SK-N-SH (cell line): ENCODE measurements at regions not wholly inside any gene's neighbourhood (a gene's known extent, or its start where the extent isn't known, plus 50 kb on each side); places are given as distances from the start of the nearest gene placed in this dataset.

ENCODE experiments used
- EZH2phosphoT487 ChIP-seq: fragments of 200-600 bp; sonication (generic); IDR thresholded peaks from 2 replicates; pipeline ENCODE4 v1.6.1; 2017; ENCODE audit warnings: low read depth, mixed run types, mild to moderate bottlenecking, antibody characterized with exemption, moderate library complexity, borderline replicate concordance
- GABPA ChIP-seq: IDR thresholded peaks from 2 replicates; pipeline ENCODE4 v1.4.0; 2012; ENCODE audit warnings: low read depth, mild to moderate bottlenecking
- GATA2 ChIP-seq: sonication (generic); formaldehyde crosslinking; IDR thresholded peaks from 2 replicates; pipeline ENCODE4 v1.5.0; 2020; ENCODE audit warnings: mild to moderate bottlenecking, missing genetic modification reagents
- POLR2AphosphoS5 ChIP-seq: IDR thresholded peaks from 2 replicates; pipeline ENCODE4 v1.6.1; 2012; ENCODE audit warnings: low read depth, low read length
- YY1 ChIP-seq: IDR thresholded peaks from 2 replicates; pipeline ENCODE4 v1.4.0; 2012; ENCODE audit warnings: low read depth, mild to moderate bottlenecking
- TF ChIP-seq, protein P1 (sequence below): IDR thresholded peaks from 2 replicates; pipeline ENCODE4 v1.6.1; 2012; ENCODE audit warnings: mild to moderate bottlenecking, low read depth, low read length, moderate library complexity
- TF ChIP-seq, protein P2 (sequence below): fragments of 200-600 bp; sonication (generic); IDR thresholded peaks from 2 replicates; pipeline ENCODE4 v1.6.1; 2017; ENCODE audit warnings: antibody characterized with exemption, mild to moderate bottlenecking, moderate library complexity
- TF ChIP-seq, protein P3 (sequence below): fragments of 150-350 bp; IDR thresholded peaks from 2 replicates; pipeline ENCODE4 v1.6.1; 2017; ENCODE audit warnings: antibody characterized with exemption, low read length, low read depth, borderline replicate concordance
- TF ChIP-seq, protein P4 (sequence below): IDR thresholded peaks from 2 replicates; pipeline ENCODE4 v1.4.0; 2012; ENCODE audit warnings: low read depth
- TF ChIP-seq, protein P5 (sequence below): IDR thresholded peaks from 2 replicates; pipeline ENCODE4; 2012
- TF ChIP-seq, protein P6 (sequence below): fragments of 150-350 bp; IDR thresholded peaks from 2 replicates; pipeline ENCODE4 v1.6.1; 2016; ENCODE audit warnings: mild to moderate bottlenecking, low read depth, low read length

DNA sequence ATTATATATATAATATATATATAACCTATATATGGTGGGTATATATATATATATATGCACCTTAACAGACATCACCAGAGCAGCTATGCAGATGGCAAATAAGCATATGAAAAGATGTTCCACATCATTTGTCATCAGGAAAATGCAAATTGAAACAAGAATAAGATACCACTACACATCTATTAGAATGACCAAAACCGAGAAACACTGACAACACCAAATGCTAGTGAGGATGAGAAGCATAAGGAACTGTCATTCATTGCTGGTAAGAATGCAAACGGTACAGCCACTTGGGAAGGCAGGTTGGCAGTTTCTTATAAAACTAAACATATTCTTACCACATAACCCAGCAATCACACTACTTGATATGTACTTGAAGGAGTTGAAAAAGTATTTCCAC, 219.8 kb upstream of the PRMT6 start:
- TF ChIP-seq, protein P1, sequence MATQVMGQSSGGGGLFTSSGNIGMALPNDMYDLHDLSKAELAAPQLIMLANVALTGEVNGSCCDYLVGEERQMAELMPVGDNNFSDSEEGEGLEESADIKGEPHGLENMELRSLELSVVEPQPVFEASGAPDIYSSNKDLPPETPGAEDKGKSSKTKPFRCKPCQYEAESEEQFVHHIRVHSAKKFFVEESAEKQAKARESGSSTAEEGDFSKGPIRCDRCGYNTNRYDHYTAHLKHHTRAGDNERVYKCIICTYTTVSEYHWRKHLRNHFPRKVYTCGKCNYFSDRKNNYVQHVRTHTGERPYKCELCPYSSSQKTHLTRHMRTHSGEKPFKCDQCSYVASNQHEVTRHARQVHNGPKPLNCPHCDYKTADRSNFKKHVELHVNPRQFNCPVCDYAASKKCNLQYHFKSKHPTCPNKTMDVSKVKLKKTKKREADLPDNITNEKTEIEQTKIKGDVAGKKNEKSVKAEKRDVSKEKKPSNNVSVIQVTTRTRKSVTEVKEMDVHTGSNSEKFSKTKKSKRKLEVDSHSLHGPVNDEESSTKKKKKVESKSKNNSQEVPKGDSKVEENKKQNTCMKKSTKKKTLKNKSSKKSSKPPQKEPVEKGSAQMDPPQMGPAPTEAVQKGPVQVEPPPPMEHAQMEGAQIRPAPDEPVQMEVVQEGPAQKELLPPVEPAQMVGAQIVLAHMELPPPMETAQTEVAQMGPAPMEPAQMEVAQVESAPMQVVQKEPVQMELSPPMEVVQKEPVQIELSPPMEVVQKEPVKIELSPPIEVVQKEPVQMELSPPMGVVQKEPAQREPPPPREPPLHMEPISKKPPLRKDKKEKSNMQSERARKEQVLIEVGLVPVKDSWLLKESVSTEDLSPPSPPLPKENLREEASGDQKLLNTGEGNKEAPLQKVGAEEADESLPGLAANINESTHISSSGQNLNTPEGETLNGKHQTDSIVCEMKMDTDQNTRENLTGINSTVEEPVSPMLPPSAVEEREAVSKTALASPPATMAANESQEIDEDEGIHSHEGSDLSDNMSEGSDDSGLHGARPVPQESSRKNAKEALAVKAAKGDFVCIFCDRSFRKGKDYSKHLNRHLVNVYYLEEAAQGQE, result no peak
- TF ChIP-seq, protein P2, sequence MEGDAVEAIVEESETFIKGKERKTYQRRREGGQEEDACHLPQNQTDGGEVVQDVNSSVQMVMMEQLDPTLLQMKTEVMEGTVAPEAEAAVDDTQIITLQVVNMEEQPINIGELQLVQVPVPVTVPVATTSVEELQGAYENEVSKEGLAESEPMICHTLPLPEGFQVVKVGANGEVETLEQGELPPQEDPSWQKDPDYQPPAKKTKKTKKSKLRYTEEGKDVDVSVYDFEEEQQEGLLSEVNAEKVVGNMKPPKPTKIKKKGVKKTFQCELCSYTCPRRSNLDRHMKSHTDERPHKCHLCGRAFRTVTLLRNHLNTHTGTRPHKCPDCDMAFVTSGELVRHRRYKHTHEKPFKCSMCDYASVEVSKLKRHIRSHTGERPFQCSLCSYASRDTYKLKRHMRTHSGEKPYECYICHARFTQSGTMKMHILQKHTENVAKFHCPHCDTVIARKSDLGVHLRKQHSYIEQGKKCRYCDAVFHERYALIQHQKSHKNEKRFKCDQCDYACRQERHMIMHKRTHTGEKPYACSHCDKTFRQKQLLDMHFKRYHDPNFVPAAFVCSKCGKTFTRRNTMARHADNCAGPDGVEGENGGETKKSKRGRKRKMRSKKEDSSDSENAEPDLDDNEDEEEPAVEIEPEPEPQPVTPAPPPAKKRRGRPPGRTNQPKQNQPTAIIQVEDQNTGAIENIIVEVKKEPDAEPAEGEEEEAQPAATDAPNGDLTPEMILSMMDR, result no peak
- TF ChIP-seq, protein P3, sequence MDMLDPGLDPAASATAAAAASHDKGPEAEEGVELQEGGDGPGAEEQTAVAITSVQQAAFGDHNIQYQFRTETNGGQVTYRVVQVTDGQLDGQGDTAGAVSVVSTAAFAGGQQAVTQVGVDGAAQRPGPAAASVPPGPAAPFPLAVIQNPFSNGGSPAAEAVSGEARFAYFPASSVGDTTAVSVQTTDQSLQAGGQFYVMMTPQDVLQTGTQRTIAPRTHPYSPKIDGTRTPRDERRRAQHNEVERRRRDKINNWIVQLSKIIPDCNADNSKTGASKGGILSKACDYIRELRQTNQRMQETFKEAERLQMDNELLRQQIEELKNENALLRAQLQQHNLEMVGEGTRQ, result no peak
- no peak for TF ChIP-seq POLR2AphosphoS5
- TF ChIP-seq, protein P4, sequence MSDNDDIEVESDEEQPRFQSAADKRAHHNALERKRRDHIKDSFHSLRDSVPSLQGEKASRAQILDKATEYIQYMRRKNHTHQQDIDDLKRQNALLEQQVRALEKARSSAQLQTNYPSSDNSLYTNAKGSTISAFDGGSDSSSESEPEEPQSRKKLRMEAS, result no peak
- TF ChIP-seq GATA2 (CRISPR knock-in tag), result no peak
- TF ChIP-seq YY1, result no peak
- TF ChIP-seq GABPA, result no peak
- TF ChIP-seq, protein P5, sequence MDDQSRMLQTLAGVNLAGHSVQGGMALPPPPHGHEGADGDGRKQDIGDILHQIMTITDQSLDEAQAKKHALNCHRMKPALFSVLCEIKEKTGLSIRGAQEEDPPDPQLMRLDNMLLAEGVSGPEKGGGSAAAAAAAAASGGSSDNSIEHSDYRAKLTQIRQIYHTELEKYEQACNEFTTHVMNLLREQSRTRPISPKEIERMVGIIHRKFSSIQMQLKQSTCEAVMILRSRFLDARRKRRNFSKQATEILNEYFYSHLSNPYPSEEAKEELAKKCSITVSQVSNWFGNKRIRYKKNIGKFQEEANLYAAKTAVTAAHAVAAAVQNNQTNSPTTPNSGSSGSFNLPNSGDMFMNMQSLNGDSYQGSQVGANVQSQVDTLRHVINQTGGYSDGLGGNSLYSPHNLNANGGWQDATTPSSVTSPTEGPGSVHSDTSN, result no peak
- no peak for TF ChIP-seq EZH2phosphoT487
- TF ChIP-seq, protein P6, sequence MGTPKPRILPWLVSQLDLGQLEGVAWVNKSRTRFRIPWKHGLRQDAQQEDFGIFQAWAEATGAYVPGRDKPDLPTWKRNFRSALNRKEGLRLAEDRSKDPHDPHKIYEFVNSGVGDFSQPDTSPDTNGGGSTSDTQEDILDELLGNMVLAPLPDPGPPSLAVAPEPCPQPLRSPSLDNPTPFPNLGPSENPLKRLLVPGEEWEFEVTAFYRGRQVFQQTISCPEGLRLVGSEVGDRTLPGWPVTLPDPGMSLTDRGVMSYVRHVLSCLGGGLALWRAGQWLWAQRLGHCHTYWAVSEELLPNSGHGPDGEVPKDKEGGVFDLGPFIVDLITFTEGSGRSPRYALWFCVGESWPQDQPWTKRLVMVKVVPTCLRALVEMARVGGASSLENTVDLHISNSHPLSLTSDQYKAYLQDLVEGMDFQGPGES, result no peak
